ENCODE measurements at regions not wholly inside any gene's neighbourhood (a gene's known extent, or its start where the extent isn't known, plus 50 kb on each side); places are given as distances from the start of the nearest gene placed in this dataset.
"Not testable (repeated sequence)": the region's sequence is repeated elsewhere in the genome, so short reads cannot be mapped to it uniquely, and the experiment has no call there.

DNA sequence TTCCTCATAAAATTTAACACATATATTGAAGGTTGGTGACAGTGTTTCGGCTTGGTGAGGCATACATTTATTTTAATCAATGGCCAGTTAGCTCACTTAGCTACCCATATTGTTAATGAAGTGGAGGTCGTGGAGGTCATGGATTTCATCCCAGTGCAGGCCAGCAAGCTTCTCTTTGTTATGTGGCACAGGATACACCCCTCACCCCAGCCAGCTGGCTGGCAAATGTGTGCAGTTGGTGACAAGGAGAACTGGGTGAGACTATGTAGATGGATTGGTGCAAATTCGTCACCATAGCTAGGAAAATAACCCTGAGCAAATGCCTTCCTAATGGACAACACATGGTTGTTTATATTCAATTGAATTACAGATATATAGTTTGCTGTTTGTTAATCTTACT is 50.5 kb upstream of the FOXP2 start:
- no peak for DNase-seq (ENCODE audit: low read depth in 2 of 3, low spot score in 1 of 3)

GRCh38 chr7:114363292-114363691 is 51.3 kb upstream of the FOXP2 start:
- DNase-seq (ENCODE audit: low read depth in 2 of 3, low spot score in 1 of 3), result no peak

DNA sequence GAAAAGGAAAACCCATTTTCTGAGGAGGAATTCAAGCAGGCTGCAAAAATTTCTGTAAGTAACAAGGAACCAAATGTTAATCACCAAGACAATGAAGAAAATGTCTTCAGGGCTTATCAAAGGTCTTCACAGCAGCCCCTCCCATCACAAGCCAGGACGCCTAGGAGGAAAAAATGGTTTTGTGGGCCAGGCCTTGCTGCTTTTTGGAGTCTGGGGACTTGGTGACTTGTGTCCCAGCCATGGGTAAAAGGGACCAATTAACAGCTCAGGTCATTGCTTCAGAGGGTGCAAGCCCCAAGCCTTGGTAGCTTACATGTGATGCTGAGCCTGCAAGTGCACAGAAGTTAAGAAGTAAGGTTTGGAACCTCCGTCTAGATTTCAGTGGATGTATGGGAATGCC is 55.7 kb upstream of the FOXP2 start:
- no peak for DNase-seq (ENCODE audit: low read depth in 2 of 3, low spot score in 1 of 3)

GRCh38 chr7:114356133-114356532 is 58.5 kb upstream of the FOXP2 start:
- no peak for DNase-seq (ENCODE audit: low read depth in 2 of 3, low spot score in 1 of 3)

DNA sequence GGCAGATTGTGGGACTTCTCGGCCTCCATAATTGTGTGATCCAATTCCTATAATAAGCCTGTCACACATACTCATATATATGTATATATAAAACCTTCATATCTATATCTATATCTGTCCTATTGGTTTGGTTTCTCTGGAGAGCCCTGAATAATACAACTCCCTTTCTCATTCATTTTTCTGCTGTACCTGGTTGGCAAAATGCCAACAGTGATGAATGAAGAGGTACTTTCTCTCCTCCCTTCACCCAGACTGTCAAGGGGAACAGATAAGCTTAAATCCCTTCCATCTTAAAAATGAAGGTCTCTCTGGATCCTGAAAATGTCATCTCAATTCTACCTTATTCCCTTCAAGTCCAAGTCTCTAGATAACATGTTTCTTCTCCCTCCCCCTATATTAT is 60.3 kb upstream of the FOXP2 start:
- no peak for DNase-seq (ENCODE audit: low read depth in 2 of 3, low spot score in 1 of 3)

DNA sequence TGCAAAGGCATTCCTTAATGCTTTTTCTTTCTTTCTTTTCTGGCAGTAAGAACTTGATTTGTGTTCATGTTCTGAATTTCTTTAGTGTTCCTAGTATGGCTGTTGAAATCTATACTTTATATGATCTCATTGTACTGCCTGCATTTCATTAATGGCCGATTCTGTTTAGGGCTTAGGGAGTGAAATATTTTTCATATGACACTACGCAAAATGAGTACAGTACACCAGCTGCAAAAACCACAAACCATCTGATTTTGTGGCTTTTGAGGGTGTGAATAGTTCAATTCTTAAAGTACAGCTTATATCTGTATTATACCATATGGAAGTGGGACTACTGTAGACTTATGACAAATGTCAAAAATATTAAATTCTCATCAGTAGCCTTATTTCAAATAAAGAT is 69.1 kb upstream of the FOXP2 start:
- DNase-seq (ENCODE audit: low read depth in 2 of 3, low spot score in 1 of 3), result no peak

GRCh38 chr7:114343949-114344708 is 70.5 kb upstream of the FOXP2 start:
- DNase-seq (ENCODE audit: low read depth in 2 of 3, low spot score in 1 of 3), result no peak

GRCh38 chr7:114342431-114343179 is 72.0 kb upstream of the FOXP2 start:
- DNase-seq (ENCODE audit: low read depth in 2 of 3, low spot score in 1 of 3), result no peak

GRCh38 chr7:114341648-114342047 is 73.0 kb upstream of the FOXP2 start:
- DNase-seq (ENCODE audit: low read depth in 2 of 3, low spot score in 1 of 3), result no peak

- DNase-seq (ENCODE audit: low read depth in 2 of 3, low spot score in 1 of 3), result no peak
These were observed 79.6 kb upstream of the FOXP2 start for GRCh38 chr7:114334989-114335388.

DNA sequence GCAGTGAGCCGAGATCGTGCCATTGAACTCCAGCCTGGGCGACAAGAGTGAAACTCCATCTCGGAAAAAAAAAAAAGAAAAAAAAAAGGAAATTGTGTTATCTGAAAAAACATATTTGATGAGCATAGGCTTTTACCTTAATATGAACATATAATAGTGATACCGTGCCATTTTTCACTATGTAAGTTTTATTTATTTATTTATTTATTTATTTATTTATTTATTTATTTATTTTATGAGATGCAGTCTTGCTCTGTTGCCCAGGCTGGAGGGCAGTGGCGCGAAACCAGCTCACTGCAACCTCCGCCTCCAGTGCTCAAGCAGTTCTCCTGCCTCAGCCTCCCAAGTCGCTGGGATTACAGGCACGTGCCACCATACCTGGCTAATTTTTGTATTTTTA is 85.2 kb upstream of the FOXP2 start:
- DNase-seq (ENCODE audit: low read depth in 2 of 3, low spot score in 1 of 3), result not testable (repeated sequence)

GRCh38 chr7:114317450-114318098 is 97.0 kb upstream of the FOXP2 start:
- no peak for DNase-seq (ENCODE audit: low read depth in 2 of 3, low spot score in 1 of 3)

- no peak for DNase-seq (ENCODE audit: low read depth in 2 of 3, low spot score in 1 of 3)
These were observed 102.0 kb upstream of the FOXP2 start for GRCh38 chr7:114312649-114313048.

DNA sequence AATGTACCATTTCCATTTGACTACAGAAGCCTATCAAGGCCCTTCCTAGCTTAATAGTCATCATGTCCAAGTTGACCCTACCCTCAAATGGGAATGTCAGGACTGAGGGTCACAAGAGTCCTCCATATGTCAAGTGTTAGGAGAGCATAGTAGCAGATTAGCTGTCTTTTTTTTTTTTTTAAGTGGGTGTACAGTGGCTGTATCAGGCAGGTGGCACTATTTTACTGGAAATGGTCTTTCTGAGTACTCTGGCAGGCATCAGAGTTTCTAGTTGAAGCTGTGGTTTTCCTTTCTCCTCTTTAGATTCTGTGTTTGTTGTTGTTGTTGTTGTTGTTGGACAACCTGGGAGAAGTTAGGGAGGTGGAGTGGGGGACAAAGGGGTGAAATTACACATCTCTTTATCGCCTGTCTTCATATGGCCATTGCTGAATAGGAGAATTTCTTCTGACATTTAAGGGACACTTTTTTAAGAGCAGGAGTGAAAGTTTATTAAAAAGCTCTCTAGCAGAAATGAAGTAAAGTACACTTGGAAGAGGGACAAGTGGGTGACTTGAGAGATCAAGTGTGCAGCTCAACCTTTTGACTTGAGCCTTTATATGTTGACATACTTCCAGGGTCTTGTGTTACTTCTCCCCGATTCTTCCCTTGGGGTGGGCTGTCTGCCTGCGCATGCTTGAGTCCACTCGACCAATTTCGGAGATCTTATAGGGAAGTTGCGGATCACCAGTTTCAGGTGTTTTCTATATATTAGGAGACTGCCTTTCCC is 104.1 kb upstream of the FOXP2 start:
- no peak for DNase-seq (ENCODE audit: low read depth in 2 of 3, low spot score in 1 of 3)

DNA sequence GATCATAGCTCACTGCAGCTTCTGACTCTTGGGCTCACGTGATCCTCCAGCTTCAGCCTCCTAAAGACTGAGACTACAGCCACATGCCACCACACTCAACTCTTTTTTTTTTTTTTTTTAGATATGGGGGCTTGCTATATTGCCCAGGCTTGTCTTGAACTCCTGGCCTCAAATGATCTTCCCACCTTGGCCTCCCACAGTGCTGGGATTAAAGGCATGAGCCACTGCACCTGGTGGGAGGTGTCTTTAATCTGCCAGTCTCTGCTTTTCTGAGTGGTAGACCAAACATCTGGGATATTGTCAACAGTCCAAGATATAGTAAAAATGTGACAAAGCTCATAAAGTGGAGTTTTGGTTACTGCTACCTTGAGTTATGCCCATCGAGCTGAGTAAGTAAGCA is 104.9 kb upstream of the FOXP2 start:
- DNase-seq (ENCODE audit: low read depth in 2 of 3, low spot score in 1 of 3), result no peak

GRCh38 chr7:114303301-114303700 is 111.3 kb upstream of the FOXP2 start:
- no peak for DNase-seq (ENCODE audit: low read depth in 2 of 3, low spot score in 1 of 3)

GRCh38 chr7:114302858-114303257 is 111.8 kb upstream of the FOXP2 start:
- DNase-seq (ENCODE audit: low read depth in 2 of 3, low spot score in 1 of 3), result no peak

DNA sequence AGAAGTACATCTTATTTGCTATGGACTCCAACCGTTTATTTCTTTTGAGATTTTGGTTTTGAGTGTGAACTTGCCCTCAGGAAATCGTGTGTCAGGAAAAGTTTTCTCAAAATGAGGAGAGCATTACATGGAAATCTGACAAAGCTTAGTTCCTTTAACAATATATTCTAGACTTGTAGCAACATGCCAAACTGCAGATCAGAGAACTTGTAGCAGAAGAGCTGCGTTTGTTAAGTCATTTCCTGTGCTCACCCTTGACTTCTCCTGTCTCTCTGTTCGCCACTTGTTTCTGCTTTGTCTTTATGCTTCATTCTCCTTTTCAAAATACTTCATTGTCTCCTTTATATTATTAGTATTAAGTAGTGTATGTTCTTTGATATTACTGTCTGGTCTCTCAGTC is 116.6 kb upstream of the FOXP2 start:
- DNase-seq (ENCODE audit: low read depth in 2 of 3, low spot score in 1 of 3), result no peak

DNA sequence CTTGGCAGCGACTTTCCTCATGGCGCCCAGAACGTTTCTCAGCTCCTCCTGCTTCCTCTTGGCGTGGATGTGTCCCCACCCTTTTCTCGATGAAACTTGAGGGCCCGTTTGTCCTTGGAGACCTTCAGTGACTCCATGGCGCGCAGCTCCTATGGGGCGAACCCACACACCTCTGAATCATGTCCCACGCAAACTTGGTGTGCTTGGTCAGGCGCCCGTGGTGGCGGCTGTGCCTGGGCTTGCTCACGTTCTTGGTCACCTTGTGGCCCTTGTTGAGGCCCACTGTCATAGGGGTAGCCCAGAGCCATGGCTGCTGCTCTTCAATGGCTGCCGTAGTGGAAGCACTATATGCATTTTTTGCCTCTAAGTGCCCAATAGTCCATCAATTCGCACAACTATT is 117.5 kb upstream of the FOXP2 start:
- DNase-seq (ENCODE audit: low read depth in 2 of 3, low spot score in 1 of 3), result no peak

- DNase-seq (ENCODE audit: low read depth in 2 of 3, low spot score in 1 of 3), result no peak
These were observed 119.1 kb upstream of the FOXP2 start for GRCh38 chr7:114295522-114295921.

DNA sequence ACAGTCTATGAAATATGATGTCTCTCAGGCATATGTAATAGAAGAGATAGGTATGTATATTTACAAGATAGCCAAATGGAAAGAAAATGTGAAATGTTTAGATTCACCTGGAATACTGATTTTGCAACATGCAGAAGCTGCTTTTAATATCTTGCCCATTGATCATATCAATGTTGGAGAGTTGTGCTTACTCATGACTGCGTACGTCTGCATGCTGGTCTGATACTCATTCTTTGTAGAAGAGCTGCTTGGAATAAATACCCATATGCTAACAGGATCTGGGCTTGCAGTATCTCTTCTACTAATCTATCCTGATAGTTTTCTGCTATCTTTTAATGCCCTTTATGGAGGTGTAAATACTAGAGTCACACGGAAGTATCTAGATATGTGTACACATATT is 120.6 kb upstream of the FOXP2 start:
- DNase-seq (ENCODE audit: low read depth in 2 of 3, low spot score in 1 of 3), result no peak

All from stimulated activated CD4-positive, alpha-beta T cell treated with anti-CD3 and anti-CD28 coated beads, Interleukin-12 subunit alpha, Interleukin-12 subunit beta, amount 100 ng/mL, for 48 hours (primary cell).